ENCODE measurements at regions not wholly inside any gene's neighbourhood (a gene's known extent, or its start where the extent isn't known, plus 50 kb on each side); places are given as distances from the start of the nearest gene placed in this dataset.

GRCh38 chr2:153360239-153360638 lies 118.3 kb downstream of the RPRM start:
- TF ChIP-seq CTCF (IDR thresholded peaks at IDR 0.05 in 2 of 3, conservative IDR thresholded peaks at IDR 0.05 in 1 of 3; ENCODE audit: borderline replicate concordance in 1 of 3, insufficient read depth in 1 of 3, low read depth in 2 of 3, low read length in 2 of 3) (no peak), MAX (IDR thresholded peaks at IDR 0.05) (no peak), REST (IDR thresholded peaks at IDR 0.05; ENCODE audit: low read depth) (no peak), EZH2 (IDR thresholded peaks at IDR 0.05) (no peak), CBX3 (IDR thresholded peaks at IDR 0.05; ENCODE audit: low read depth) (no peak), YY1 (IDR thresholded peaks at IDR 0.05; ENCODE audit: extremely low read depth, insufficient replicate concordance, low read depth, low read length) (no peak), POLR2A (IDR thresholded peaks at IDR 0.05; ENCODE audit: borderline replicate concordance, extremely low read depth, insufficient read depth, insufficient read length) (no peak), JUND (IDR thresholded peaks at IDR 0.05) (no peak), ZNF274 (IDR thresholded peaks at IDR 0.05; ENCODE audit: low read depth, low read length) (no peak)

Data from HCT116 (cell line).